ENCODE measurements at regions not wholly inside any gene's neighbourhood (a gene's known extent, or its start where the extent isn't known, plus 50 kb on each side); places are given as distances from the start of the nearest gene placed in this dataset.
"Not testable (repeated sequence)": the region's sequence is repeated elsewhere in the genome, so short reads cannot be mapped to it uniquely, and the experiment has no call there.

DNA sequence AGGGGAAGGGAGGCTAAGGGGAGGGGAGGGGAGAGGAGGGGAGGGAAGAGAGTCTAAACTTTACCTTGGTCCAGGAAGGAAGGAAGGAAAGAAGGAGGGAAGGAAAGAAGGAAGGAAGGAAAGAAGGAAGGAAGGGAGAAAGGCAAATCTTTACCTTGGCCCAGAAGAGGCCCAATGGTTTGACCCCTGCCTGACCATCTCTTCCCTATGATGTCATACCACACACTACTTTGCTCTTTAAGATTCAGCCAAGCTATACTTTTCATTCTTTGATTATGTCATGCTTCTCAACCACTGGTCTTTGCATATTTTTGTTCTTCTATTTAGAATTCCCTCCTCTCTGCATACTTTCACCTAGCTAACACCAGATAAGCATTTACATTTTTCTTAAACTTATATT is 1077.5 kb downstream of the PCDH9 start:
- POLR2A ChIA-PET = no interaction called here
- TF ChIP-seq, protein P1, sequence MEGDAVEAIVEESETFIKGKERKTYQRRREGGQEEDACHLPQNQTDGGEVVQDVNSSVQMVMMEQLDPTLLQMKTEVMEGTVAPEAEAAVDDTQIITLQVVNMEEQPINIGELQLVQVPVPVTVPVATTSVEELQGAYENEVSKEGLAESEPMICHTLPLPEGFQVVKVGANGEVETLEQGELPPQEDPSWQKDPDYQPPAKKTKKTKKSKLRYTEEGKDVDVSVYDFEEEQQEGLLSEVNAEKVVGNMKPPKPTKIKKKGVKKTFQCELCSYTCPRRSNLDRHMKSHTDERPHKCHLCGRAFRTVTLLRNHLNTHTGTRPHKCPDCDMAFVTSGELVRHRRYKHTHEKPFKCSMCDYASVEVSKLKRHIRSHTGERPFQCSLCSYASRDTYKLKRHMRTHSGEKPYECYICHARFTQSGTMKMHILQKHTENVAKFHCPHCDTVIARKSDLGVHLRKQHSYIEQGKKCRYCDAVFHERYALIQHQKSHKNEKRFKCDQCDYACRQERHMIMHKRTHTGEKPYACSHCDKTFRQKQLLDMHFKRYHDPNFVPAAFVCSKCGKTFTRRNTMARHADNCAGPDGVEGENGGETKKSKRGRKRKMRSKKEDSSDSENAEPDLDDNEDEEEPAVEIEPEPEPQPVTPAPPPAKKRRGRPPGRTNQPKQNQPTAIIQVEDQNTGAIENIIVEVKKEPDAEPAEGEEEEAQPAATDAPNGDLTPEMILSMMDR (IDR thresholded peaks at IDR 0.05; ENCODE audit: low read depth, low read length) = no peak
- DNase-seq (ENCODE audit: low read depth, low spot score) = no peak
- Histone ChIP-seq H3K27me3 (ENCODE audit: control insufficient read depth, insufficient read depth, low read length) (no peaks in the 10 kb centered on the region), H3K27ac (ENCODE audit: low read depth, low read length) (no peak overlapping the region), H3K9me3 (ENCODE audit: control insufficient read depth, insufficient read depth, low read length) (no peaks in the 10 kb centered on the region), H3K4me3 (ENCODE audit: low read depth, low read length) (no peak overlapping the region)
- CTCF ChIA-PET = no interaction called here

DNA sequence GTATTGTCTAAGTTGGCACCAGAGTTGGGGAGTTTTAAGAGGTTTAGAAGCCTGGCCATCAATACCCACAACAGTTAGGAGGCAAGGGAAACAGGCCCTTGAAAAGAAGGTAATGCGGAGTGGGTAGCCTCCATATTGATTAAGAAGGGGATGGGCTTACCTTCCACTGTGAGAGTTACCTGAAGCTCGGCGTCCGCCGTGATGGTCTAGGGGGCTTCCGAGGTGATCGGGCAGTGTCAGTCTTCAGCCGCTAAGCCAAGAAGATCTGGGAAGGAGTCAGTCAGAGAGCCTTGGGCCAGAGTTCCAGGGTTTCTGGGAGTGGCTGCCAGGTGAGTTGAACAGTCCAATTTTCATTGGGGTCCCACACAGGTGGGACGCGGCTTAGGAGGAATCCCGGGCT is 1085.8 kb downstream of the PCDH9 start:
- H3K9me3 ChIP-seq (ENCODE audit: control insufficient read depth, insufficient read depth, low read length); H3K27me3 ChIP-seq (ENCODE audit: control insufficient read depth, insufficient read depth, low read length); DNase-seq (ENCODE audit: low read depth, low spot score); POLR2A ChIA-PET; H3K27ac ChIP-seq (ENCODE audit: low read depth, low read length); CTCF ChIA-PET; H3K4me3 ChIP-seq (ENCODE audit: low read depth, low read length): not testable (repeated sequence)

DNA sequence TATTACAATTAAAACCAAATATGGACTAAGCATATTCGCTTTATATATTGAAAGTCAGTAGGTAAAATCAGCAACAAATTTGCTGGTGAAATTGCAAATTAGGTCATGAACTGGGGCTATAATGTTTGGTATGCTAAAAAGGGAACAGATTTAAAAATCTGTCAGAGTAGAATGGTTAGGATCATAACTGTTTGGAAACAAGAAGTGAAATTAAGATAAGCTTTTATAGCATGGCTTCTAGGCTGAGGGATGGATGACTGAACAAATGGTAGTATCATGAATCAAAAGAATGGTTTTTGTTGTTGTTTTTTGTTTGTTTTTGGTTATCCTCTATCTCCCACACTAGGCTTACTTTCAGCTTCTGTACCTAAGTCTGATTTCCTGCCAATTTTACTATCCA is 1090.4 kb downstream of the PCDH9 start:
- DNase-seq (ENCODE audit: low read depth, low spot score) = no peak
- POLR2A ChIA-PET = no interaction called here
- H3K27me3 ChIP-seq (ENCODE audit: control insufficient read depth, insufficient read depth, low read length) = no peaks in the 10 kb centered on the region
- CTCF ChIA-PET = no interaction called here
- no peaks in the 10 kb centered on the region for H3K9me3 ChIP-seq (ENCODE audit: control insufficient read depth, insufficient read depth, low read length)
- TF ChIP-seq, protein P1 (IDR thresholded peaks at IDR 0.05; ENCODE audit: low read depth, low read length) = no peak
- no peak overlapping the region for H3K4me3 ChIP-seq (ENCODE audit: low read depth, low read length)
- H3K27ac ChIP-seq (ENCODE audit: low read depth, low read length) = no peak overlapping the region

DNA sequence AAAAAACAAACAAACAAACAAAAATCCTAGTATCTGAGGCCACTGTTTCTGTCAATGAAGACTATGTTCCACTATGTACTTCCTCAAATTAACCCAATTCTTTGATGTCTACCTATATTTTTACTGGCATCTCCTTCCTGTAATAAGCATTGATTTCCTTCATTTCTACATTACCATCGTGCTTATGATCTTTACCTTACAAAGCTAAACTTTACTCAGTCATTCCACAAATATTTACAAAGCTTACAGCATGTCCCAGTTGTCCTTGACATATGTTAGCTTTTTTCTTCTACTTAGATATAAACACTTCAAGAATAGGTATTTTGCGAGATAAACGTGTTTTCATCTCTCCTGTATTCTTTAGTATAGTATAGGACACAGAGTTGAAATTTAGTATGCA is 1090.9 kb downstream of the PCDH9 start:
- no peaks in the 10 kb centered on the region for H3K27me3 ChIP-seq (ENCODE audit: control insufficient read depth, insufficient read depth, low read length)
- no peak for DNase-seq (ENCODE audit: low read depth, low spot score)
- ChIA-PET CTCF (interaction anchor here (0.6 kb wide), 1 partner anchor 981 kb away, joined by 4 read pairs; no protein-coding TSS in a partner anchor), POLR2A (no interaction called here)
- no peak overlapping the region for H3K4me3 ChIP-seq (ENCODE audit: low read depth, low read length)
- TF ChIP-seq, protein P1 (IDR thresholded peaks at IDR 0.05; ENCODE audit: low read depth, low read length) = no peak
- no peaks in the 10 kb centered on the region for H3K9me3 ChIP-seq (ENCODE audit: control insufficient read depth, insufficient read depth, low read length)
- no peak overlapping the region for H3K27ac ChIP-seq (ENCODE audit: low read depth, low read length)

DNA sequence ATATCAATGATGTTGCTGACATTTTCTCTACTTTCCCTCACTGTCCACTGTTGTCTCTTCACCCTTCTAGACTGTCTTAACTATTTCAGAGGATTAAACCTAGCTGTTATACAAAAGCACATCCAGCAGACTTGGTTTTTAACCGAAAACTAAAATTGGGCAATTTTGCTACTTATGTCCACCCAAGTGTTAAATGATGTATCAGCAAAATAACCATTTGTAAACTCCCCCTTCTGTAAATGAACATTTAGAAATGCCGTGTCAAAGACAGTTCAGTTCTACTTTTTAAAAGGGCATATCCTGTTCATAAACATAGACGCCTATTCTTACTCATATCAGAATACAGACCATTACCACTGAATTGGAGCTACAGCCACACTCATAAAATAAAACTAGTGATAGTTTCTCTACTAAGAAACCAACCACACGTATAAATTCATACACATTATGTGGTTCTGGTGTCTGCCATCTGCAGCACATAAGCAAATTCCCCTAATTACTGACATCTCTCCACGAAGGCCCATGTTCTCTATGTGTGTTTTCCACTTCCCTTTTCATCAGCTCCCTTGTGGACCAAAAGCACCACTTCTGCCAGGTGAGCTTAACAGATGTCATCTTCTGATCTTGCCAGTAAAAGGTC is 1091.8 kb downstream of the PCDH9 start:
- TF ChIP-seq, protein P1 (IDR thresholded peaks at IDR 0.05; ENCODE audit: low read depth, low read length) = no peak
- no peak for DNase-seq (ENCODE audit: low read depth, low spot score)
- H3K27ac ChIP-seq (ENCODE audit: low read depth, low read length) = no peak overlapping the region
- H3K27me3 ChIP-seq (ENCODE audit: control insufficient read depth, insufficient read depth, low read length) = no peaks in the 10 kb centered on the region
- CTCF ChIA-PET = no interaction called here
- POLR2A ChIA-PET = no interaction called here
- no peak overlapping the region for H3K4me3 ChIP-seq (ENCODE audit: low read depth, low read length)
- no peaks in the 10 kb centered on the region for H3K9me3 ChIP-seq (ENCODE audit: control insufficient read depth, insufficient read depth, low read length)

DNA sequence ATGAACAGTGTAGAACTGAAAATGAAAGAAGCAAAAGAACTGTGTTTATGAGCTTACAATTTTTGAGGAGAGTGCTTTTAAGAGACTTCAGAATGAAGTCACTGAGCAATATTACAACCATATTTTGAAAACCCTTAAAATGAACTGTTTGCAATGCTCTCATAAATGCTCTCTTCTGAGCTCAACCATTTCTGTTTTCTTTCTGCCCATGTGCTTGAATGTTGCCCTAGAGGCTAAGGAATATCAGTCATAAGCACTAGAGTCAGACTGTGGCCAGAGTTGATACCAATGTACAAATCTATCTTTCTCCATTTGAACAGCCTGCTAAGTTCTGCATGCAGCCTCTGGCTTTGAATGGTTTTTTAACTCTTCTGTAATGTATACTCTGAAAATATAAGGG is 1092.8 kb downstream of the PCDH9 start:
- no peaks in the 10 kb centered on the region for H3K9me3 ChIP-seq (ENCODE audit: control insufficient read depth, insufficient read depth, low read length)
- POLR2A ChIA-PET = no interaction called here
- no peak overlapping the region for H3K4me3 ChIP-seq (ENCODE audit: low read depth, low read length)
- TF ChIP-seq, protein P1 (IDR thresholded peaks at IDR 0.05; ENCODE audit: low read depth, low read length) = no peak
- no peaks in the 10 kb centered on the region for H3K27me3 ChIP-seq (ENCODE audit: control insufficient read depth, insufficient read depth, low read length)
- no peak overlapping the region for H3K27ac ChIP-seq (ENCODE audit: low read depth, low read length)
- DNase-seq (ENCODE audit: low read depth, low spot score) = no peak
- CTCF ChIA-PET = no interaction called here

All from AG04450 (cell line).